ENCODE measurements at regions not wholly inside any gene's neighbourhood (a gene's known extent, or its start where the extent isn't known, plus 50 kb on each side); places are given as distances from the start of the nearest gene placed in this dataset.

- DNase-seq = no peak
Measured at GRCh38 chr22:27212617-27213177, 555.3 kb downstream of the MIAT start.

DNA sequence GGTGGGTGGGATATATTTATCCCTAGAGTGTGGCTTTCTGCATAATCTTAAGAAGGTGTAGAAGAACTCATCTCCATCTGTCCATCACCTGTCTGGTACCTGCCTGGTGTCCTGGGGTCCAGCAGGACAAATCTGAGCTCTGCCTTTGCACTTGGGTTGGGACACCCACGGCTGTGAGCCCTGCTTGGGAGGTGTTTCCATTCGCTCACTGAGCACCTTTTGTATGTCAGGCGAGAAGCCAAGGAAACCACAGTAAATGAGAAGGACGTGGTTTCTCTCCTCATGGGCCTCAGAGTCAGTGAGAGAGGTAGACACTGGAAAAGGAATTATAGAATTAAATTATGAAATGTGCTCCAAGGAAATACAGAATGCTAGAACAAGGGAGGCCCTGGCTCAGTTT, 555.9 kb downstream of the MIAT start:
- no peak for DNase-seq

GRCh38 chr22:27213766-27214581, 556.6 kb downstream of the MIAT start:
- no peak for DNase-seq

- DNase-seq = no peak
Measured at GRCh38 chr22:27214691-27215090, 557.3 kb downstream of the MIAT start.

DNA sequence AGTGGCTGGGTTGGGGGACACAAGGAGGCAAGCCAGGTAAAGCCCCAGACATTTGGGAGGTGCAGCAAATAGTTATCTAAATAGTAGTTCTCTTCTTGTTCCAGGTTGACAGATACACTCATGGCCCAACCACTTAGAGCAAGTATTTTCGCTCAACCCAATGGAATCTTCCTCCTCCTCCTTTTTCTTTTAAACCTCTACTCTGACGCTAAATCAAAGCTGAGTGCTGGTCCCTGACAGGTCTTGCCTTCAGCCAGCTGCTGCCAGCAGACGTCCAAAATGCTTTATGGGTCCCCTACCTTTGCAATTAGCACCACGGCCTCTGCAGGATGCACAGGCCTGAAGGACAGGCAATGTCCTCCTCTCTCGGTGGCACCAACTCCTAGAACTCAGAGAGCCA, 558.5 kb downstream of the MIAT start:
- no peak for DNase-seq

DNA sequence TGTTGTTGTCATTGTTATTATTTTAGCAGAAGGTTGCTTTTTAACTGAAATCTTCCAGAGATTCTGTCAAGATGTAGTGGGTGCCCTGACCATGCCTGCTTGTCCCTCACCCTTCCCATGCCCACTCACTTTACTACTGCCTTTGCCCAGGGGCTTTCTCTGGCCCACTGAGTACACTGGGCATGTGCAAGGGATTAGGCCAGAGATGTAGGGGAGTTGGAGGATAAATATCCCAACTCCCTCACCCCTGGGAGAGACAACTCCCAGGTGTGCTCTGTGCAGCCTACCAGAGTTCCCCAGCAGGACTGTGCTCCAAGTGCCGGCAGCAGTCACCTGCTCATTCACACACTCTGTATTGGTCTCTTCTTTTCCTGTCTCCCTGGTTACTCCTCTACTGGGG, 559.1 kb downstream of the MIAT start:
- no peak for DNase-seq

DNA sequence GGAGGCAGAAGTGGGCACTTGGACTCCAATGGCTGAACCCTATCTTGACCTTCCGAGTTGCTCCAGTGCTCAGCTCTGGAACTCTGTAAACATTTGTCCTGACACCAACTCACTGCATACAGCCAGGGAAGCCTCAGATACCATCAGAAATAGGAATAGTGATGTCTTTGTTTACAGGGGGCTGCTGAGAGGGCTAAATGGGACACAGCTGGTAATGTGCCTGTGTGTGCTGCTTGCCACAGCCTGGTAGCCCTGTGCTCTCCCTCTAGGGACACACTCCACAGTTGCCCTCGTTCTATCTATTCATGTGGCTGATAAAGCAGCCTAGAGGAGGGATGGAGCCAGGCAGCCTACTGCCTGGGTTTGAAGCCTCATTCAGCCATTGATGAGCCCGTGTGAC, 559.8 kb downstream of the MIAT start:
- DNase-seq = no peak

GRCh38 chr22:27218012-27218920, 560.9 kb downstream of the MIAT start:
- no peak for DNase-seq

GRCh38 chr22:27219036-27219435, 561.6 kb downstream of the MIAT start:
- DNase-seq = no peak

- DNase-seq = no peak
Measured at GRCh38 chr22:27220339-27220738, 563.0 kb downstream of the MIAT start.

DNA sequence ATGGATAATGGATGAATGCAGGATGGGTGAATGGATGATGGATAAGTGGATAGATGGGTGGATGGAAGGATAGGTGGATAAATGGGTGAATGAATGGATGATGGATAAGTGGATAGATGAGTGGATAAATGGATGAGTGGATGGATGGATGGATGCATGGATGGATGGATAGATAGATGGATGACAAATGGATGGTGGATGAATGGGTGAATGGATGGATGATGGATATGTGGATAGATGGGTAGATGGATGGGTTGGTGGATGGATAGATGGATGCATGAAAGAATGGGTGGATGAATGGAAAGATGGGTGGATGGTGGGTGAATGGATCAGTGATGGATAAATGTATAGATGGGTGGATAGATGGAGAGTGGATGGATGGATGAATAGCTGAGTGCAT, 564.8 kb downstream of the MIAT start:
- no peak for DNase-seq

- DNase-seq = no peak
Measured at GRCh38 chr22:27223317-27224177, 566.2 kb downstream of the MIAT start.

DNA sequence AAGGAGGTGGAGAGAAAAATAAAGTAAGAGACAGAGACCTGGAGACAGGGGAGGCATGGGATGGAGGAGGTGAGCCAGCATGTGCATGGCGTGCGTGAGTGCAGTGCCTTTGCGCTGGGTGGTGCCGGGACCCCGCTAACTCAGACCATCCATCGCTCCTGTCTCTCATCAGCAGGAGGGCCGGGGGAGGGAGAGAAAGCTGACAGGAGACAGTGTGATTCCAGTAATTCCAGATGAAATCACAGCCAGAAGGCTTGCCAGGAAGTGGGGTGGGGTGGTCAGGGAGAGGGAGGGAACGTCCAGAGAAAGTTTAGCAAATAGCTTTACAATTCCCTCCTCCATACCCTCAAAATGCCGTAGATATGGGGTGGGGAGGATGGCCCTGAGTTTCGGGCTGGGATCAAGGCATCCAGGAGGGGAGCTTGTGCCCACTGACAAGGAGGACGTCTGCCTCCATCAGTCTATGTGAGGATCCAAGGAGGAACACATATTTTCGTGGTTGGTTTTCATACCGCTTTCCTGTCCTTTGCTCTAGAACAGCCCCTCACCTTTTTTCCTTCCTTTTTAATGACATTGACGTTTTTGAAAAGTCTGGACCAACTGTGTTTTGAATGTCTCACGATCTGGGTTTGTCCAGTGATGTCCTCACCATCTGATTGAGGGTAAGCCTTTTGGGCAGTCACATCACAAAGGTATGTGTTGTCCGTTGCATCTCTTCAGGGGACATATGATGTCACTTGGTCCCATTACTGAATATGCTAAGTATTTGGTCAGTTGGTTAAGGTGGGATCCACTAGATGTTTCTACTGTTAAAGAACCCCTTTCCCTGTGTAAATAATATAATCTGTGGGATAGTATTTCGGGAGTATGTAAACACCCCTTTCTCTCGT, 567.3 kb downstream of the MIAT start:
- DNase-seq = no peak

DNA sequence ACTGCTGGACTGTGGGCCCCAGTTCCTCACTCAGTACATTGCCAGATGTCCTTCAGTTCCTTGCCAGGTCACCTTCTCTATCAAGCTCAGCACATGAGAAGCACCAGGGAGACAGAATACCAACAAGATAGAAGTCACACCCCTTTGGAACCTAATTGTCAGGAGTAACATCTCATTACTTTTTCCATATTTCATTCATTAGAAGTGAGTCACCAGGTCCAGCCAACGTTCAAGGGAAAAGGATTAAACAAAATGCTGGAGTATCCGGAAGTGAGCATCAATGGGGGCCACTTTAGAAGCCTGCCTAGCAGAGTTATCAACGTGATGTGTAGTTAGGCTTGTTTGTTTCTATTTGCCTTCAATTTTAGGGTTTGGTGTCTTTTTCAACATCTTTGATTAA, 569.3 kb downstream of the MIAT start:
- DNase-seq = no peak

DNA sequence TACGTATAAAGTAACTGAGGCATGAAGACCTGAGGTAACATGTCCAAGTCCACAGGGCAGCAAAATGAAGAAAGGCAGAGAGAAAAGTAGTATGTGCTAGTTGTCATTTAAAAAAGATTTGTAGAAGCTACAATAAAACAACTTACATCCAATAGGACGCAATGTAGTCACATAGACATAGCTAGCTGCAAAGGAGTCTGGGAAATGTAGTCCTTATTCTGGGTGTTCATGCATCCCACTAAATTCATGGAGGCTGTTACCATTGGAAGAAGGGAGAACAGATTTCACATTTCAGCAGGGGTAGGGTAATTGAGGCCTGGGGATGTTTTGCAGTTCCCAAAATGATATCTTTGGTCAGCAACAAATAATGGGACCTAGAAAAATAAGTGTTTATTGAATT, 571.4 kb downstream of the MIAT start:
- DNase-seq = no peak

DNA sequence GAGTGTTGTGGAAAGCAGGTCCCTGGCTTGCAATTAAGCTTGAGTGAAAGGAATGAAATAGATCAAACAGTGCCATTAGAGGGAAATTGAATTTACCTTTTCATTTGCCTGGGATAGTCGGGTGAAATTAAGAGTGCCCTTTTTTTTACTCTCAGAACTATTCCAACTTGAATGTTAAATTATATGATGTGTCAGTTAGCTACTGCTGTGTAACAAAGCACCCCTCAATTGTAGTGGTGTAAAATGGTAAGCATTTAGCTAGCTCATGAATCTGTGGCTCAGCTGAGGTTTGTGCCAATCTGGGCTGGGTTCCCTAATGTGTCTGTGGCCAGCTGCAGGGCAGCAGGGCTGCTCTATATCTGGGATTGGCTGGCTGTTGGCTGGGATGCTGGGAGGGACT, 571.4 kb downstream of the MN1 start:
- DNase-seq = no peak

- no peak for DNase-seq
Measured at GRCh38 chr22:27231266-27231665, 570.3 kb downstream of the MN1 start.

- DNase-seq = no peak
Measured at GRCh38 chr22:27232077-27232476, 569.5 kb downstream of the MN1 start.

- no peak for DNase-seq
Measured at GRCh38 chr22:27237080-27237741, 564.3 kb downstream of the MN1 start.

DNA sequence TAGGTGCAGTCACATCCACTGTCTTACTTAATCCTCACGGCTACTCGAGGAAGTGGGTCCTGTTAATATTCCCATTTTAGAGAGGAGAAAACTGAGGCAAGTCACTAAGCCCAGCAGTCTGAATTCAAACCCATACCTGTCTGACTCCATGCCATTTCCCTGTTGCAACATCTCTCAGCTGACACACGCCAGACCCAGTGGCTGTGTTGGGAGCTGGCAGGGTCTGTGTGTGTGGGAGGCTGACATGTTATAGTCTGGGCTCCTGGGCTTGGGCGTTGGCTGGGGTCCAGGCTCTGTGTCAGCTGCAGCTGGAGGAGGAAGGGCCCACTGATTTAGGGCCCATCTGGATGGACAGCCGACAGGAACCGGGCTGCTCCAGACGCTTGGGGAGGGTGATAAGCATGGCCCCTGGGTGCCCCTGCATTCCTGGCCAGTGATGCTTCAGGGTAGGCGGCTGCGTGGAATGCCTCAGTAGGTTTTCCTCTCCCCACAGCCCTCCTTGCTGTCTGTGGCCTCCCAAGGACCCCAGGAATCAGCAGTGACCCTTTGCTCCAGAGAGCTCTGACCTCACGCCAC, 562.5 kb downstream of the MN1 start:
- no peak for DNase-seq

DNA sequence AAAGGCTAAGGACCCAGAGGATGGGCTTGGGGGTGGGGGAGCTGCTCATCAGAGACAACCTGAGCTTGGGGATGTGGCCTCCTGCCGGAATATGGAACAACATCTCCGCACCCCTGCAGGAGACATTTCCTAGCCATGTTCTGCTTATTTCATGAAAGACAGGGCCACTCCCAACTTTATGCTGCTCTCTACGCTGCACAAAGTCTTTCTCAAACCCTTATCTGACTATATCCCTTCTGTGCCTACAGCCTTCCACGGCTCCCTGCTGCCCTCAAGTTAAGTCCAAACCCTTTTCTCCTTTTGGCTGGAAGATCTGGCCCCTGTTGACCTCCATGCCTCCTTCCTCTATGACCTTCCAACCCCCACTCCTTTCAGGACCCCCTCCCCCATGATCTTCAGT, 562.0 kb downstream of the MN1 start:
- no peak for DNase-seq

Measured in activated CD4-positive, alpha-beta T cell treated with anti-CD3 and anti-CD28 coated beads, Interleukin-2, Interleukin-6, amounts not matched to agents 100 ng/mL and 50 ng/mL, durations not matched to agents 16 hours and 8 hours (primary cell).